NK-92 treated with Interleukin-12 subunit alpha and Interleukin-12 subunit beta, amount 100 ng/mL, for 24 hours (cell line): ENCODE measurements at regions not wholly inside any gene's neighbourhood (a gene's known extent, or its start where the extent isn't known, plus 50 kb on each side); places are given as distances from the start of the nearest gene placed in this dataset.
"Not testable (repeated sequence)": the region's sequence is repeated elsewhere in the genome, so short reads cannot be mapped to it uniquely, and the experiment has no call there.

Experiments used
- DNase-seq: peaks from one replicate; lab custom pipeline; 2025; lab: John Stamatoyannopoulos, UW

- DNase-seq: no peak
These were observed 235.1 kb upstream of the CCDC54 start for GRCh38 chr3:107142171-107142570.

- no peak for DNase-seq
These were observed 234.3 kb upstream of the CCDC54 start for GRCh38 chr3:107142786-107143575.

DNA sequence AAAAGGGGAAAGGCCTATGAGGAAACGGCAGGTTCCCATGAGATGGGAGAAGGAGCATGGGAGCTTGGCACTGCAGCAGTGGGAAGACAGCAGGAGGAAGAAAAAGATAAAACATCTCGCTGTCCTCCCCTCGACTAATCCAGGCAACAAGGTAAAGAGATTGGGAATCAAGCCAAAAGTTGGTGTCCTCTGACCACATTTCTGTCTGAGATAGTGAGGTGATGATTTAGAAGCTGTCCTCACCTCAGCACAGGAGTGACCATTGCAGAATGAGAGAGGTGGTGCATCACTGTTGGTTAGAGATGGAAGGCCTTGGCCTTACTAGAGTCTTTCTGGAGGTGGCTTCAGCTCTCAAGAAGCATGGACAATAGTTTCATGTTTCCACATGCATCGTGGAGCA lies 226.6 kb upstream of the CCDC54 start:
- DNase-seq: no peak

GRCh38 chr3:107153981-107154380 lies 223.3 kb upstream of the CCDC54 start:
- DNase-seq: no peak

GRCh38 chr3:107172411-107172810 lies 204.8 kb upstream of the CCDC54 start:
- no peak for DNase-seq

- no peak for DNase-seq
These were observed 192.9 kb upstream of the CCDC54 start for GRCh38 chr3:107184375-107184774.

DNA sequence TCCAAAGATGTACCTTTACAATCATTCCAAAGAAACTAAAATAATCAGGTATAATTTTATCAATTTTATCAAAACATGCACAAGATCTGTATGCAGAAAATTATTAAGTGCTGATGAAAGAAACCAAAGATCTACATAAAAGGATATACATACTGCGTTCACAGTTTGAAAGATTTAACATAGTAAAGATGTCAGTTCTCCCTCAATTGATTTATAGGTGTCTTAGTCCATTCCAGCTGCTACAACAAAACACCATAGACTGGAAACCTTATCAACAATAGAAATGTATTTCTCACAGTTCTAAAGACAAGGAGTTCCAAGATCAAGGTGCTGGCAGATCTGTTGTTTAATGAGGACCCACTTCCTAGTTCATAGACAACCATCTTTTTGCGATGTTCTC lies 189.0 kb upstream of the CCDC54 start:
- no peak for DNase-seq

- DNase-seq: no peak
These were observed 188.0 kb upstream of the CCDC54 start for GRCh38 chr3:107189158-107189791.

DNA sequence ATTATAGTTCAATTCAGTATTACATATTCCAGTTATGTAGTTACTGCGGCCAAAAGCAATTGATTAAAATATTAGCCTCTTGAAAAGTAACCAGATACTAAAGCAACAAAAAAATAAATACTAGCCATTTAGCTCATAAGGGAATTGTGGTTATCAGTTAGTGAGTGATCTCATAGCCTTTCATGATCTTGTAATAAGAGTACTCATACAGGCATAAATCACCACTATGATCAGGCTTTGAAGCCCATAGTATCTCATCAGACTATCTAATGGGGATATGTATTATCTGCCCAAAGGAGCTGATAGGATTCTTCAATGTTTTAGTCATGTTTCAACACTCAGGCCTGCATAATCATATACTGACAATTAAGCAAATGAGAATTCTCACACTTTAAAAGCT lies 184.1 kb upstream of the CCDC54 start:
- DNase-seq: no peak

DNA sequence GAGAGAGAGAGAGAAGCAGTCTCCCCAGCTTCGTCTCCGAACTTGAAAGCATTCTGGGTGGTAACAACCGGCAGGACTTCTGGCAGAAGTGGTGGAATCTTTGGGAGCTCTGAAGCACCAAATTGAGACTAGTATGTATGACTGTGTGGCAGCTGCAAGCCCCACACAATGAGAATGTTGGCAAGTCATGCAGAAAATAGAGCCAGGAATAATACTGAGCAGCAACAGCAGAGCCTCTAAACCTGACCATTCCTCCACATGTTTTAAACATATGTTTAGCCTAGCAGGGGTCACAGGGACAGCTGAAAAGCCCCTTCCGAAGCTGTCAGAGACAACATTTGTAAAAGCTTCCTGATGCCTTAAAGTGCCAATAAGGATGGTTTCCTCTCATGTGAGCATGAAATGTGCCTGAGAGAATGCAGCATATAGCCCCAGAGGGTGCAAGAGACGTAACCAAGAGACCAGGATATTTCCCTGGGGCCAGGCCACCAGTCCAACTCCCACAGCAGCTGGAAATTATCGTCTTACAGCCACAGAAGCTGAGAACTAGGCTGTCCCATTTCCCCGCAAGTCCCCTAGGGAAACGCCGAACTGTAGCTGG lies 178.6 kb upstream of the CCDC54 start:
- DNase-seq: no peak

- no peak for DNase-seq
These were observed 176.1 kb upstream of the CCDC54 start for GRCh38 chr3:107201146-107201545.

- not testable (repeated sequence) for DNase-seq
These were observed 174.4 kb upstream of the CCDC54 start for GRCh38 chr3:107202885-107203284.

DNA sequence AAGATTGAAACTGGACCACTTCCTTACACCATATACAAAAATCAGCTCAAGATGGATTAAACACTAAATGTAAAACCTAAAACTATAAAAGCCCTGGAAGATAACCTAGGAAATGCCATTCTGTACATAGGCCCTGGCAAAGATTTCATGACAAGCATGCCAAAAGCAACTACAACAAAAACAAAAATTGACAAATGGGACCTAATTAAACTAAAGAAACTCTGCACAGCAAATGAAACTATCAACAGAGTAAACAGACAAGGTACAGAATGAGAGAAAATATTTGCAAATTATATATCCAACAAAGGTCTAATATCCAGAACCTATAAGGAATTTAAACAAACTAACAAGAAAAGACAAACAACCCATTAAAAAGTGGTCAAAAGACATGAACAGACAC lies 173.1 kb upstream of the CCDC54 start:
- no peak for DNase-seq

DNA sequence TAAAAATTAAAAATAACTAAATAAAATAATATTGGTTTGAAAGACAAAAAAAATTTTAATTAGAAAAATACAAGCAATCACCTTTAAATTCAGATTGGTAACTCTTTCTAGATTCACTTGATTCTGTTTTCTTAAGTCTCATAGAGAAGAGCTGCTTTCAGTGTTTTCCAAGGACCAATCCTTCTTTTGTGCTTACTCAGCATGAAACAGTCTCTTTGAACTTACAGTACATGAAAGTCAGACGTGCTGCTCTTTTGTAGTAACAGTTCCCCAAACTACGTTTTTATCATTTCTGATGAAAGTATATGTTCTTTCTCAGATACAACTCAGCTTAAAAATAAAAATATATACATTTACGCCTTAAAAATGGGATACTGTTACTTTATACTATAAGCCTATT lies 171.9 kb upstream of the CCDC54 start:
- DNase-seq: no peak

DNA sequence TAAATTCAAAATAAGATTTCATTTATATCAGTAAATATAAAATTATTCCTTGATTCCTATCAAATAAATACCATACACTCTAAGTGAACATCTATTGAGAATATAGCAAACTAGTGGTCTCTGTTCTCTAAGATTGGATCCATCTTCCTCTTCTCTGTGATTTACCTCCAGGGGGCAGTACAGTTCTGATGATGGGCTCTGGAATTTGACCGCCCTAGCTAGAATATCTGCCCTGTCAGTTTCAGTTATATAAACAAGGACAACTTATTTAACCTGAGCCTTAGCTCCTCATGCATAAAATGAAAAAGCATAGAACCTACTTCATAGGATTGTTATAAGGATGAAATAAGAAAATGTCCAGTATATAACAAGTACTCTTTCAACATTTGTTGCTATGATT lies 171.1 kb upstream of the CCDC54 start:
- no peak for DNase-seq

DNA sequence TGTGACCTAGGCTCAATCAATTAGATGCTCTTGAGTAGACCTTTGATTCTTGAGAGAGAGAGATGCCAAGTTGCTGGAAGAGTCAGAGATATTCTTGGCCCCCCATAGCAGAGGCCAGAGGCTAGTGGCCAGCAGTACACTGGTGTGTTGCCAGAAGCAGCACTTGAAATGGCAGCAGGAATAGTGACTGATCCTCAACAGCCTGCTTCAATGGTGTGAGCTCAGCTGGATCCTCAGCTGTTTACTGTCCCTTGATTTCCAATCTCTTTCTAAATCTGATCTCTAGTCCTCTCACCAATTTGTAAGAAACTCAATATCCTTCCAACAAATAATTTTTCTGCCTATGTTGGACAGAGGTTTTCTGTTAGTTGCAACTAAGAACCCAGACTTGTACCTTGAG lies 170.3 kb upstream of the CCDC54 start:
- DNase-seq: no peak

- DNase-seq: no peak
These were observed 169.1 kb upstream of the CCDC54 start for GRCh38 chr3:107208100-107208499.

DNA sequence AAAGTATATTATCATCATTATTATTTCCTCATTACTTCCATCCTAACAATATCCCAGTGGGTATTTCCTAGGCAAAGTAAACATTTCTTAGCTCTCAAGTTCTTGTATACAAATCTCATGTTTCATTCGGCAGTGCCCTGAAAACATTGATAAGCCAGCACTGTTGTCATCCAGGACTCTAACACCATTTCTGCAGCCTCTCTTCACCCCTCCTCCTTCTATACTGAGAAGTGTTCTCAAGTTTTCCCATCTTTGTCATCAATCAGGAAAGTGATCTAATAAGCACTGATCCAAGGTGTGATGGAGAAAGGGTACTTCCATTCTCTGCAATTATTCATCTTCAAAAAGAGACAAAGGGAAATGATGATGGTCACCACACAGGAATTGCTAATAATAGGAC lies 168.4 kb upstream of the CCDC54 start:
- no peak for DNase-seq

DNA sequence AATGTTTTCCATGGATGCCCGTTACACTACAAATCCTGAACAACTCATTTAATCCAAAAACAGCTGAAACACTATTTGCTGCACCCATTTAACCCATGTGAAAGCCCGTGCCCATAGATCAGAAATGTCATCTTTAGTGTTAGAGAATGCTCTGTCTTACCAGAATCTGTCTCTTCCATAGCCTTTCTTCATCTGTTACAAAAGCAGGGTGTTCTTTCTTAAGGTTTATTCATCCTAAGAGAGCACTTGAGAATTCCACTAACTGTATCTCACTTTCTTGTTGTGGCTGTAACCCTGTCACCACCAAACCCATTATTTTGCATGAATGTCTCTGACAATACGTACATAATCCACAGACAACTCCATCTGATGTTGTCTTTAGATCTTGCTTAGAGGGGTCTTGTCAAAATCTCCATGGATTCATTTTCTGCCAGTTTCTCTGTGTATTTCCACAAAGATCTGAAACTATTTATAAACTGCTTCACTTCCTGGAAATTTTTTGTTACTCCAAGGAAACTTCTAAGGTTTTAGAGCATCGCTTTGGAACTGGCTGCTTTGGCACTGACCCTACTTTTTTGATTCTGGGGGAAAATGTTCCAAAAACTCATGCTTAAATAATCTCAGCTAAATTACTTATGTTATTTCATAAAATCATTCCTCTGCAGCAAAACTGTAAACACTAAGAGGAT lies 167.8 kb upstream of the CCDC54 start:
- DNase-seq: no peak

DNA sequence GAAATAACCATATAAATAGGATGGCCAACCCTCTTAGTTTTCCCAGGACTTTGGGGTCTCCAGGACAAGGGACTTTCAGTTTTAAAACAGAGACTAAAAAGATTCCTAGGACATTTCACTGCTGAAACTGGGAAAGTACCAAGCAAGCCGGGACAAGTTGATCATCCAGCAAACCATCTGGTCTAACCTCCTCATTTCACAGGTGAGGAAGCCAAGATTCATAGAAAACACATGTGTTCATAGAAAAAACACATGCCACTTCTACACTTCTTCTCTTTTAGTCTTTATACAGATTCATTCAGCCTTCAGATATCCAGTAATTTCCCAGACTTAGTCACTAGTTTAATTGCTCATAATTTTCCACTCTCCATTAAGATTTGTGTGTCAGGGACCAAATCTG lies 165.6 kb upstream of the CCDC54 start:
- DNase-seq: no peak

DNA sequence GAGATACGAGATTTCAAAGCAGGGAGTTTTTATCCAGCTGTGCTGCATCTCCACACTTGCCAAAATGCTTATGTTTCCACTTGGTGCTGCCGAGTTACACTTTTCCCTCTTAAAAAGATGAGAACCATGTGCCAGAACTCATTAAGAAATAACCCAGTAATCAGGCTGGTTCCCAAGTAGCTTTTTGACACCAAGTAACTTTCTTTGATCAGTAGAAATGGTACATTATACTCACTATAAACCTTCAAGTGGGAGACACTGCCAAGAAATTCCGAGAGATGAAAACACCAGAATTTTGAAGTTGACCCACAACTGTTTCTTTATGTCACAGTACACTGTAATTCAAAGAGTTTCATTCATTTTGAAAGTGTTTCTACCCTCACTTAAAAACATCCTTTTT lies 164.6 kb upstream of the CCDC54 start:
- no peak for DNase-seq

GRCh38 chr3:107213044-107213669 lies 164.1 kb upstream of the CCDC54 start:
- DNase-seq: no peak
